ENCODE measurements at regions not wholly inside any gene's neighbourhood (a gene's known extent, or its start where the extent isn't known, plus 50 kb on each side); places are given as distances from the start of the nearest gene placed in this dataset.

GRCh38 chr12:45621703-45622102, 107.8 kb upstream of the ARID2 start:
- TF ChIP-seq CTCF (IDR thresholded peaks at IDR 0.05; ENCODE audit: low read length): no peak
- no peak for TF ChIP-seq EZH2 (IDR thresholded peaks at IDR 0.05; ENCODE audit: borderline replicate concordance, low read length)
